ENCODE measurements at regions not wholly inside any gene's neighbourhood (a gene's known extent, or its start where the extent isn't known, plus 50 kb on each side); places are given as distances from the start of the nearest gene placed in this dataset.
"Not testable (repeated sequence)": the region's sequence is repeated elsewhere in the genome, so short reads cannot be mapped to it uniquely, and the experiment has no call there.

DNA sequence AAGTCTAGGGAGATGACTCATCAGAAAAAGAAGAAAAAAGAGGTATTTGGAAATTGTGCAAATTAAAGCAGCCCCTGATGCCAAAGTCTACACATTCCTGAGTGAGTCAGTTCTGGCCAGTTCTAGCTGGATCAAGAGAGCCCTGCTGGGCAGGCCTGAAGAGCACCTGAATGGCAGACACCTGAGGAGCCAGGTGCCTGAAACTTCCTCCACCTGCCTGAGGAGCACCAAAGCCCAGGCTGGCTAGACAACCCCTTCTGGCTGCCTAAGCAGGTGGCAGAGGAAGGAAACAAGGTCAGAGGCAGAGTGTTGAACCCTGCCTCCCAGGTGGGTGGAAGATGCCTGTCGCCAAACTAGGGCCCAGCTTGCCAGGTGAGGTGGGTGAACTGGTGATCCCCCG is 101.0 kb downstream of the LIMS4 start:
- TF ChIP-seq, protein P1, sequence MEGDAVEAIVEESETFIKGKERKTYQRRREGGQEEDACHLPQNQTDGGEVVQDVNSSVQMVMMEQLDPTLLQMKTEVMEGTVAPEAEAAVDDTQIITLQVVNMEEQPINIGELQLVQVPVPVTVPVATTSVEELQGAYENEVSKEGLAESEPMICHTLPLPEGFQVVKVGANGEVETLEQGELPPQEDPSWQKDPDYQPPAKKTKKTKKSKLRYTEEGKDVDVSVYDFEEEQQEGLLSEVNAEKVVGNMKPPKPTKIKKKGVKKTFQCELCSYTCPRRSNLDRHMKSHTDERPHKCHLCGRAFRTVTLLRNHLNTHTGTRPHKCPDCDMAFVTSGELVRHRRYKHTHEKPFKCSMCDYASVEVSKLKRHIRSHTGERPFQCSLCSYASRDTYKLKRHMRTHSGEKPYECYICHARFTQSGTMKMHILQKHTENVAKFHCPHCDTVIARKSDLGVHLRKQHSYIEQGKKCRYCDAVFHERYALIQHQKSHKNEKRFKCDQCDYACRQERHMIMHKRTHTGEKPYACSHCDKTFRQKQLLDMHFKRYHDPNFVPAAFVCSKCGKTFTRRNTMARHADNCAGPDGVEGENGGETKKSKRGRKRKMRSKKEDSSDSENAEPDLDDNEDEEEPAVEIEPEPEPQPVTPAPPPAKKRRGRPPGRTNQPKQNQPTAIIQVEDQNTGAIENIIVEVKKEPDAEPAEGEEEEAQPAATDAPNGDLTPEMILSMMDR (IDR thresholded peaks at IDR 0.05 in 4 of 5, conservative IDR thresholded peaks at IDR 0.05 in 1 of 5), result not testable (repeated sequence)
- TF ChIP-seq POLR2A (IDR thresholded peaks at IDR 0.05), result not testable (repeated sequence)

All from gastrocnemius medialis (tissue), 4 donors.